ENCODE measurements at regions not wholly inside any gene's neighbourhood (a gene's known extent, or its start where the extent isn't known, plus 50 kb on each side); places are given as distances from the start of the nearest gene placed in this dataset.

DNA sequence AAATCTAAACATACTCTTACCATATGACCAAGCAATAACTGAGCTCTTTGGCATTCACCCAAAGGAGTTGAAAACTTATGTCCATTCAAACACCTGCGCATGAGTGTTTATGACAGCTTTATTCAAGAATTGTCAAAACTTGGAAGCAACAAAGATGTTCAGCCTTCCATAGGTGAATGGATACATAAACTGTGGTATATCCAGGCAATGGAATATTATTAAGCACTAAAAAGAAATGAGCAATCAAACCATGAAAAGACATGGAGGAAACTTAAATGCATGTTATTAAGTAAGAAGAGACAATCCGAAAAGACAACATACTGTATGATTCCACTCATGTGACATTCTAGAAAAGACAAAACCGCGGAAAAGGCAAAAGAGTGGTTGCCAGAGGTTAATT is 312.0 kb upstream of the TMC3 start:
- no peak for TF ChIP-seq POLR2A (IDR thresholded peaks at IDR 0.05; ENCODE audit: low read depth, low read length)
- TF ChIP-seq POLR2AphosphoS5 (IDR thresholded peaks at IDR 0.05; ENCODE audit: low read depth, low read length) = no peak
- TF ChIP-seq PAX5 (IDR thresholded peaks at IDR 0.05; ENCODE audit: insufficient read depth, low read length, severe bottlenecking) = no peak
- TF ChIP-seq SPI1 (IDR thresholded peaks at IDR 0.05; ENCODE audit: low read depth, low read length) = no peak
- no peak for TF ChIP-seq TAF1 (IDR thresholded peaks at IDR 0.05; ENCODE audit: low read depth, low read length)
- no peak for TF ChIP-seq POU2F2 (IDR thresholded peaks at IDR 0.05; ENCODE audit: low read depth, low read length)

Measured in GM12891 (cell line).